ENCODE measurements at regions not wholly inside any gene's neighbourhood (a gene's known extent, or its start where the extent isn't known, plus 50 kb on each side); places are given as distances from the start of the nearest gene placed in this dataset.

GRCh38 chr12:78666584-78666983 lies 198.0 kb upstream of the SYT1 start:
- Histone ChIP-seq H3K4me2 (ENCODE audit: insufficient read depth, low read length) (no peak overlapping the region), H3K9me1 (replicated peaks; ENCODE audit: control insufficient read depth, extremely low read depth, insufficient read depth, low read length) (no peaks in the 10 kb centered on the region), H3K4me1 (ENCODE audit: control insufficient read depth, extremely low read depth, insufficient read depth, low read length) (no peaks in the 10 kb centered on the region), H3K9ac (replicated peaks; ENCODE audit: extremely low read depth, insufficient read depth, low read length) (no peak overlapping the region), H3K27ac (ENCODE audit: insufficient read depth, low read depth, low read length) (no peak overlapping the region), H3K9me3 (replicated peaks; ENCODE audit: control insufficient read depth, insufficient read depth, low read length) (no peaks in the 10 kb centered on the region), H3K79me2 (ENCODE audit: control insufficient read depth, insufficient read depth, low read length) (no peaks in the 10 kb centered on the region), H3K4me3 (replicated peaks in 1 of 3; ENCODE audit: insufficient read depth in 1 of 3, low read depth in 1 of 3, low read length in 3 of 3) (no peak overlapping the region), H4K20me1 (replicated peaks; ENCODE audit: control insufficient read depth, extremely low read depth, insufficient read depth, low read length) (no peaks in the 10 kb centered on the region), H3K27me3 (ENCODE audit: control insufficient read depth in 2 of 2, insufficient read depth in 2 of 2, low read length in 2 of 2) (no peaks in the 10 kb centered on the region), H2AFZ (ENCODE audit: low read depth, low read length) (no peak overlapping the region), H3K36me3 (ENCODE audit: control insufficient read depth in 2 of 2, extremely low read depth in 1 of 2, insufficient read depth in 2 of 2, low read length in 2 of 2) (no peaks in the 10 kb centered on the region)
- TF ChIP-seq FOS (IDR thresholded peaks at IDR 0.05; ENCODE audit: borderline replicate concordance, insufficient read depth, low read length) (no peak), GATA2 (IDR thresholded peaks at IDR 0.05; ENCODE audit: insufficient read depth, insufficient read length, low read depth, low read length) (no peak), CTCF (IDR thresholded peaks at IDR 0.05; ENCODE audit: extremely low read depth in 1 of 2, insufficient read depth in 1 of 2, low read depth in 1 of 2, low read length in 2 of 2) (no peak), POLR2A (IDR thresholded peaks at IDR 0.05; ENCODE audit: low read depth, low read length) (no peak), EZH2 (IDR thresholded peaks at IDR 0.05; ENCODE audit: borderline replicate concordance, low read depth, low read length, severe bottlenecking) (no peak), POLR2AphosphoS5 (IDR thresholded peaks at IDR 0.05; ENCODE audit: insufficient read depth, low read depth, low read length) (no peak), MAX (IDR thresholded peaks at IDR 0.05; ENCODE audit: insufficient read depth, insufficient read length) (no peak), JUN (IDR thresholded peaks at IDR 0.05; ENCODE audit: borderline replicate concordance, insufficient read depth, insufficient read length, low read depth) (no peak)
- DNase-seq (ENCODE audit: low read depth, low spot score), result no peak
- no peak for FAIRE-seq
- POLR2A ChIA-PET, result no interaction called here
- dilution Hi-C loops (cut with MboI; ENCODE audit: extremely low pct_ligation_motif_present, low sequenced_read_pairs) (no loop called here), intact Hi-C loops (cut with micrococcal nuclease) (no loop called here)
- CTCF ChIA-PET, result interaction anchor here (1.1 kb wide), 2 partner anchors 13 to 73 kb away, joined by 3 read pairs; no protein-coding TSS in a partner anchor
- no TSS peak for BruUV-seq (replicated peaks)
